GM19238 (cell line): ENCODE measurements at regions not wholly inside any gene's neighbourhood (a gene's known extent, or its start where the extent isn't known, plus 50 kb on each side); places are given as distances from the start of the nearest gene placed in this dataset.
"Not testable (repeated sequence)": the region's sequence is repeated elsewhere in the genome, so short reads cannot be mapped to it uniquely, and the experiment has no call there.

Experiments used
- DNase-seq: peaks from one replicate; pipeline ENCODE4 v3.0.0; 2011; ENCODE audit warnings: low spot score; ENCODE audit not compliant: insufficient read length

- DNase-seq, result no peak
Observed at GRCh38 chr16:85220125-85220839, 108.0 kb upstream of the CIBAR2 start.

DNA sequence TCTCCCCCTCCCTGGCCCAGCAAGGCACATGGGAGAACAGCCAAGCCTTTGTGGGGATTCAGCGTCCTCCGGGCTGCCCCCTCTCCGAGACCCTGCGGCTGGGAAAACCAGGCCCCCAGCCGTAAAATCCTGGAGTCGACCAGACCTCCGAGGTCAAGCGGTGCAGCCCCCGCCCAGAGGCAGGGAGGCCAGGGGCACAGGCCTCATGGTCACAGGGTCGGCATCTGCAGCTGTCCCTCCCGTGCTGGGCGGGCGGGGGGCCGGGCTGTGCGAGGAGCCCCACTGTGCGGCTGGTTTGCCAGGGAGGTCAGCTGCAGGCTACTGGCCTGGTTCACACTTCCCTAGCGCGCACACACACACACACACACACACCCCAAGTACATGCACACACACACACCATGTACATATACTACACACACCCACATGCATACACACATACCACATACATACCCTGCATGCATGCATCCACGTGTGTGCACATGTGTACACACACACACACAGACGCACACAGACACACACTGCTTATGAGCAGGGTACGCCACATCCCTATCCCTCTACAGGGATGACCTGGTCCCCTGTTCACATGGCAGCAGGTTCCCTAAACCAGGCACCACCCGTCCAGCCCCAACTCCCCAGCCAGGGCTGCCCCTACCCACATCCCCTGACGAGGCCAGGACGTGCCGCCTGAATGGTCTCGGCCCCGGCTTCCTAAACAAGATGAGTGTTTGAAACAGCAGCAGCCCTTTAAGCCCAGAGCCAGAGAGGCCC, 108.9 kb upstream of the CIBAR2 start:
- DNase-seq, result no peak

DNA sequence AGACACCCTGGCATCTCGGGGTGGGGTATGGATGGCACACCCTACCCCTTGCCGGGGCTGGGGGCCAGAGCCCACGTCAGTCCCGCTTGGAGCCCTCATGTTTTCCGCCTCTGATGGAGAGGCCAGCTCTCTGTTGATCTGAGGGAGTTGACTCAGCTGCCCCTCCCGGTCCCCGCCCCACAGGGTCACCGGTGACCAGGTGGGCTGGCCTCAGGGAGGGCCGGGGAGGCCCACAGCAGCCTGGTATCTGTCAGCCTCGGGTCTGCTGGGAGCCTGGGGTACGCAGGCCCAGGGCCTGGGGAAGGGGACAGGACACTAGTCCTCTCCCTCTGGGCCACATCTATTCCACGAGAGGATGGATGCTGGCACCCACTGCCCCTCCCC, 109.5 kb upstream of the CIBAR2 start:
- DNase-seq, result no peak

DNA sequence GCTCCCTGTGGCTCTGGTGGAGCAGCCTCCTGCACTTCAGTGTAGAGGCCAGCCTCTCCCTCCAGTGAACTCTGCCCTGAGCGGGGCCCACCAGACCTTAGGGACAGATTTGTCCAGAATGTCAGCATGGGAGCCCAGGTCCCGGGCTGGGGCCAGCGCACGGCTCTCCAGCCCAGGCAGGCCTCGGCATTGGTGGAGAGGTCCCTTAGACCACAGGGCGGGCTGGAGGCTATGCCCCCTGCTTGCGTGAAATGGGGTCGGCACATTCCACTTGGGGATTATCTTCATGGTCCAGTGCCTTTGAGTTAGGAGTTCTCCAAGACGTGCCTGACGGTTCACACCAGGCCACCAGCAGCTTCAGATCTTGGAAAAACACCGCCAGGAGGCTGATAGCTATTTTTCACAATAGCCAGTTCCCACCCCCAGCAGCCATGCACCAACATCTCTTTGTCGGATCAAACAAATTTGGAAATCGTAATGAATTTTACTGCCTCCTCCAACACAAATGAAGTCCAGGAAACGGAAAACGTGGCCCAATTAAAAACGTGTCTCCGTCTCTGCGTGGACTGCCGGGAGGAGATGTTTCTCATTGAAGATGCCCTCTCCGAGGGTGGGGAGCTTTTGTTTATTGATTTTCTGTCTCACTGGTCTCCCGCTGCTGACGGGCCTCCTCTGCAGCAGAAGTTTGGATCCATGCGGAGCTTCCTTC, 110.0 kb upstream of the CIBAR2 start:
- no peak for DNase-seq

DNA sequence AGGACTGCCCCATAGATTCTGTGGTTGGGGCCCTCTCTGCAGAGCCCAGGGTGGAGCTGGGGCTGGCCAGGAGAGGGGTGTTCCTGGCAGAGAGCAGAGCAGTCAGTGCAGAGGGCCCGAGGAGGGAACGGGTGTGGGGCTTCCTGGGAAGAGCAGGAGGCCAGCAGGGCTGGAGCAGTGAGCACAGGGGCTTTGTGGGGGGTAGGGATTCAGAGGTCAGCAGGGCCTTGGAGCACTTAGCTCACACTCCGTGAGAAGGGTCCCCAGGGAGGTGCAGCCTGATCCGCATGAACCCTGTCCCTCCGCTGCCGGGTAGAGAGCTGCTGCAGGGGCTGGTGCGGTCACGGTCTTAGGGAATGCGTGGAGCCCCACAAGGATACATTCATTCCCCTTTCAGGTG, 113.0 kb upstream of the CIBAR2 start:
- no peak for DNase-seq

DNA sequence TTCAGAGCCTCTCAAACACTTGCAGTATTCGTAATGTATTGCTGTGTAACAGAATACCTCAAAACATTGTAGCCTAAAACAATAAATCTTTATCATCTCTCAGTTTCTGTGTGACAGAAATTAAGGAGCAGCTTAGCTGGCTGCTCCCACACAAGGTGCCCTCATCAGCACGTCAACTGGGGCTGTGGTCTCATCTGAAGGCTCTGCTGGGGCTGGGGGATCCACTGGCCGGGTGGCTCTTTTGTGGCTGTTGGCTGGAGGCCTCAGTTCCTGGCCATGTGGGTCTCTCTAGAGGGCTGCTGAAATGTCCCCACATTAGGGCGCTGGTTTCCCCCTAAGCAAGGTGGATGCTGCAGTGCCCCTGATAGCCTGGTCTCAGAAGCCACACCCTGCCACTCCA, 113.4 kb upstream of the CIBAR2 start:
- no peak for DNase-seq

- DNase-seq, result peak; percentile 85
Observed at GRCh38 chr16:85227084-85227945, 115.0 kb upstream of the CIBAR2 start.

GRCh38 chr16:85227946-85228862, 115.9 kb upstream of the CIBAR2 start:
- no peak for DNase-seq

GRCh38 chr16:85228970-85229430, 116.7 kb upstream of the CIBAR2 start:
- DNase-seq, result no peak

GRCh38 chr16:85229869-85230462, 117.7 kb upstream of the CIBAR2 start:
- DNase-seq, result no peak

GRCh38 chr16:85230764-85231383, 118.6 kb upstream of the CIBAR2 start:
- not testable (repeated sequence) for DNase-seq

GRCh38 chr16:85231959-85232358, 119.7 kb upstream of the CIBAR2 start:
- no peak for DNase-seq

- no peak for DNase-seq
Observed at GRCh38 chr16:85232369-85233142, 120.3 kb upstream of the CIBAR2 start.

DNA sequence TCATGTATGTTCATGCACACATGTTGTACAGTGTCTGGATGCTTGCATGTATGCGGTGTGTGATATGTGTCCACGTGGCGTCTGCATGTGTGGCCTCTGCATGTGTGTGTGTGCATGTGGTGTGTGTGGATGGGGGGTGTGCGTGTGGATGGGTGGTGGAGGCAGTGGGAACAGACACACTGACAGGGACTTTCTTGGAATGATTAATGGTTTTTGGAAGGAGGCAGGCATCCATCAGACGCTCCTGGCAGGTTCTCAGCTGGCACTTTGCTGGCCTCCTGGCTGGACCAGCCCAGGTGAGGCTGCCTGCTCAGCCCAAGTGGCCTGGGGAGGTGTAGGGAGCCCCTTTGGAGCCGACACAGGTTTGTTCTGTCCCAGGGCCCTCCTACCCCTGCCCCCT, 121.2 kb upstream of the CIBAR2 start:
- no peak for DNase-seq

DNA sequence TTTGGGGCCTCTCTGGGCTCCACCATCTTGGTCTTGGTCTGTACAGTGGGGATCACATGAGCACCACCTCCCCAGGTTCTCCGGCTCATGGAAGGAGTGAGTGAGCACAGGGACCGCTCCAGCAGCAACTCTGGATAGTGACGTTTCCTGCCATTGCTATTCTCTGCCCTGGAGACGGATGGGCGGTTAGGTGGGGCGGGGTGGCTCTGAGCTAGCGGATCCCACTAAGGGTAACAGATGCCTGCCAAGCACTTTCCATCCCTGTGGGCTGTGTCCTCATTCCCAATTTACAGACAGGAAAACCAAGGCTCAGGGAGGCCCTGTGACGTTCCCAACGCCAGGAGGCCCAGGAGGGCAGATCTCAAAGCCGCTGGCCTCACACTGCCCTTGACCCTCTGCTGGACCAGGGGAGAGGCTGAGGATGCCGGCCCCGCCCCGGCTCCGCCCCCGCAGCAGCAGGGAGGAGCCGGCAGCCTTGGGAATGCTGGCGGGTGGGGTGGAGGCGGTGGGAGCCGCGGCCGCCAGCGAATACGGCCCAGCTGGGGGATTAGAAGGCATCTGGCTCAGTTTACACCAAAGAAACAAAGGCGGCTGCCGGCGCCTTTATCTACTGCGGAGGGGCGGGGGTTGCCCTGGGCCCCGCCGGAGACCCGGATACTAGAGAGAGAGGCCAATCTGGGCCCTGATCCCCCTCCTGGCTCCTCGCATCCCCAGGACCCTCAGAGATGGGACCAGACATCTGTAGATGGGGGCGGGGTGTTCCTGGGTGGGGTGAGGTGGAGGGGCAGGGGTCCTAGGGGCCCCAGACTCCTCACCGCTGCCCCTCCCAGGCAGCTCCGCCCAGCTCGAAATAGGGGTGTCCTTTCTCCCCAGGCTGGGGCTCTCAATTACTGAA, 122.3 kb upstream of the CIBAR2 start:
- no peak for DNase-seq

DNA sequence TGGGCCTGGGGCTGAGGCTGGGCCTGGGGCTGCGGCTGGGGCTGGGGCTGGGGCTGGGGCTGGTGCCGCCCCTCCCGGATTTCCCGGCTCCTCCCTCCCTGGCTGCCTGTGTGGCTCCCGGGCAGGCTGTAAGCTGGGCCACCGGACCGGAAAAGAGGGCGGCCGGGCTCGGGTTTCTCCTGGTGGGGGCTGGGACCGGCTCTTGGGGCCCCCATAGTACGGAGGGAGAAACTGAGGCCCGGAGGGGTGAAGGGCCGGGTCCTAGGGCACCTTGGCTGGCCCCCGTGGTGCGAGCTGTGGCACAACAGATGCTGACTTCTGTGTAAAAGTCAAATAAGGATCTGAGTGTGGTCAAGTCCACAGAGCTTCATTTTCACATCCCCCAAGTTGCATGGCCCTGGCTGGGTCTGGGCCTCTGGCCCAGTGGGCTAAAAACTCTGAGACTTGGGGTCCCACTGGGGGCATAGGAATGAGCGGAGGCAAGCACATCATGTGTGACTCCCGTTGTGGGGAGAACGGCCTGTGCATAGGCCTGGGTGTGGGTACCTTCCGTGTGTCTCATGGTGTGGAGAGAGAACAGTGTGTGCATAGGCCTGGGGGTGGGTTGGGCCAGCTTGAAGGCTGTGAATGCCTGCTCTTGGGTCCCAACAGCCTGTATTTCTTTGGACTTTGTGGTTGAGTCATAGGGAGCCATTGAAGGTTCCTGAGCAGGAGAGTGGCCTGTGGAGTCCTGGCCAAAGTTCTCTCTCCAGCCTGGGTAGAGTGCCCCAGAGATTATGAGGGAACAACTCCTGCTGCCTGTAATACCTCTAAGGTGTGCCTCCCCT, 123.9 kb upstream of the CIBAR2 start:
- peak; percentile 72 for DNase-seq

- no peak for DNase-seq
Observed at GRCh38 chr16:85236818-85237150, 124.5 kb upstream of the CIBAR2 start.
